HG02884 (cell line): ENCODE measurements at regions not wholly inside any gene's neighbourhood (a gene's known extent, or its start where the extent isn't known, plus 50 kb on each side); places are given as distances from the start of the nearest gene placed in this dataset.

Source experiments
- ATAC-seq: cut with Tn5 transposase; IDR thresholded peaks from one replicate; pipeline ENCODE4 v1.9.1; 2021; ENCODE audit warnings: mild to moderate bottlenecking, moderate library complexity; ENCODE audit not compliant: unreplicated experiment

DNA sequence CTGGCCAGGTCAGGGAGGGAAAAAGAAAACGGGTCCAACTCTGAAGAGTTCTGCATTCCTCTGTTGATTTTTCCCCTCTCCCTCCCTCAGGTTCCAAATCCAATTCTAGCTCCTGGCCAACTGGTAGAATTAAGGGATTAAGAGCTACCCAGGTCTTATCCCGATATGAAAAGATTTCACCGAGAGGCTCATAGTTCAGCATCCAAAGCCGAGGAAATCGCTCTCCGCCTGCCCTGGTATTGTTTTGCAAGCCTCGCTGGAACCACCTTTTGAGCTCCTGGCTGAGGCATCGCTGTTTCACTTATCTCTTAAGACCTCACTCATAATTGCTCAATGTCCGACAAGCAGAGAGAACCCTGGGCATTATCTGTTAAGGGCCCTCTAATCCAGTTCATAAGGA, 180.4 kb downstream of the URI1 start:
- no peak for ATAC-seq

- ATAC-seq: no peak
These were observed 181.1 kb downstream of the URI1 start for GRCh38 chr19:30123119-30123518.

DNA sequence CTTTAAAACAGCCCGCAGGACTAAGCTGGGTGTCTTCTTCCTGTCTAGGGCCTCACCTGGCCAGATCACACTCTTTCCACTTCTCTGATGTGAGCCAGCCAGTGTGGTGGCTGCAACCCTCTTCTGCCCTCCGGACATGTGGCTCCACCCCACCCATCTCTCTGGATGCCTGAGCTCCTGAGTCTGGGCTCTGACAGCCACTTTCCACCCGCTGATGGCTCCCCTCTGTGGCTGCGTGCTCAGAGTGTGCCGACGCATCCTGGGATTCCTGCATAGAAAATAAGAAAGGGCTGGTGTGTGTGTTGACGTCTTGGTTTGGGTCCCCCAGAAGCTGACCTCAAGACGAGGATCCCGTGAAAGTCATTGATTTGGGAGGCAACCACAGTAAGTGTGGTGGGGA, 181.6 kb downstream of the URI1 start:
- no peak for ATAC-seq

- ATAC-seq: no peak
These were observed 186.2 kb downstream of the URI1 start for GRCh38 chr19:30128211-30128610.

DNA sequence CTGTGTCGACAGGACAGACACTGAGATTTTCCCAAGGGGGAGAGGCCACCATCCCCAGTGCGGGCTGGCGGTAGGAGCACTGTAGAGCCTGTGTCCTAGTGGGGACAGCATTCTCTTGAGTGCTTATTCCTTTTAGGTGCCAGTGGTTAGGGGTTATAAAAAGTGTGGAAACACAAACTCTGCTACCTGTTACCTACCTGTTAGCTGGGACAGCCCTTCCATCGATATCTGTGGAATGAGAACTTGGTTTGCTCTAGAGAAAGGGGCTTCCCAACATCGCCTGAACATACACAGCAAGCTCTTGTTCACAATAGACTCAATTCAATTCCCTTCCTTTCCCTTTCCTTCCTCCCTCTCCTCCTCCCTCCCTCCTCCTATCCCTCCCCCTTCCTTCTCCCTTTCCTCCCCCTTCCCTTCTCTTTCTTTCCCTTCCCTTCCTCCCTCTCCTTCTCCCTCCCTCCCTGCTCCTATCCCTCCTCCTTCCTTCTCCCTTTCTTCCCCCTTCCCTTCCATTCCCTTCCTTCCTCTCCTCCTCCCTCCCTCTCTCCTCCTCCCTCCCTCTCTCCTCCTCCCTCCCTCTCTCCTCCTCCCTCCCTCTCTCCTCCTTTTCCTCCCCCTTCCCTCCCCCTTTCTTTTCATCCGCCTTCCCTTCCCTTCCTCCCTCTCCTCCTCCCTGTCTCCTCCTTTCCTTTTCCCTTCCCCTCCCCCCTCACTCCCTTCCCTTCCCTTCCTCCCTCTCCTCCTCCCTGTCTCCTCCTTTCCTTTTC, 188.5 kb downstream of the URI1 start:
- ATAC-seq: no peak

DNA sequence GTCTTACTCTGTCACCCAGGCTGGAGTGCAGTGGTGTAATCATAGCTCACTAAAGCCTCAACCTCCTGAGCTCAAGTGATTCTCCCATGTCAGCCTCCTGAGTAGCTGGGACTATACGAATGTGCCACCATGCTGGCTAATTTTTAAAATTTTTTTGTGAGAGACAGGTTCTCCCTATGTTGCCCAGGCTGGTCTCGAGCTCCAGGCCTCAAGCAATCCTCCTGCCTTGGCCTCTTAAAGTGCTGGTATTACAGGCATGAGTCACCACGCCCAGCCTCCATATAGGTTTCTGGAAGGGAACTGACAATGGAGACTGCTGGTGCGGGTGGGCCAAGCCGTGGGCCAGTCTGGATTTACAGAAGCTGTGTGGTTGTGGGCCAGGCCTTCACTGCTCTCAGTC, 189.2 kb downstream of the URI1 start:
- no peak for ATAC-seq

DNA sequence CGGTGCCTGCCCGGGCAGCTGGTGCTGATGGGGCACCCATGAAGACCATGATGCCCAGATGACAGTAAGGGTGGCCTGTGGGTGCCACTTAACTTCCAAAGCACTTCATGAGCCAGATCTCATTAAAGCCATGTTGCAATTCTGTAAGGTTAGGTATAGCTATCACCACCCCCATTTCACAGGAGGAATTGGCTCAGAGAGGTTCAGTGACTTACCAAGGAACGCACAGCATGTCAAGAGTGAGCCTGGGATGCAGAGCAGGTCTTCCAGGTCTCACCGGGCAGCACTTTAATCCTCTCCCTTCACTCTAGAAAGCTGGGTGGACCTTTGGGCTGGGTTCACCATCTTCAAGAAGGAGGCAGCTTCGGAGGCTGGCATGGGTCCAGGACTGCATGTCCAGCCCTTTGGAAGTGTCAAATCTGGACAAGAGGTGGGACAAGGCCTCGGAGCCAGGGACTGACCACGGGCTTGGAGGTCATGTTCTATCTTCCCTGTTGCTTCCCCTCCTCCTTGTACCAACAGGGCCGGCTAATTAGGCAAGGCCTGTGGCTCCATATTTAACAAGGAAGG, 189.8 kb downstream of the URI1 start:
- ATAC-seq: no peak

GRCh38 chr19:30132343-30133075, 190.5 kb downstream of the URI1 start:
- no peak for ATAC-seq

- no peak for ATAC-seq
These were observed 191.8 kb downstream of the URI1 start for GRCh38 chr19:30133803-30134202.

DNA sequence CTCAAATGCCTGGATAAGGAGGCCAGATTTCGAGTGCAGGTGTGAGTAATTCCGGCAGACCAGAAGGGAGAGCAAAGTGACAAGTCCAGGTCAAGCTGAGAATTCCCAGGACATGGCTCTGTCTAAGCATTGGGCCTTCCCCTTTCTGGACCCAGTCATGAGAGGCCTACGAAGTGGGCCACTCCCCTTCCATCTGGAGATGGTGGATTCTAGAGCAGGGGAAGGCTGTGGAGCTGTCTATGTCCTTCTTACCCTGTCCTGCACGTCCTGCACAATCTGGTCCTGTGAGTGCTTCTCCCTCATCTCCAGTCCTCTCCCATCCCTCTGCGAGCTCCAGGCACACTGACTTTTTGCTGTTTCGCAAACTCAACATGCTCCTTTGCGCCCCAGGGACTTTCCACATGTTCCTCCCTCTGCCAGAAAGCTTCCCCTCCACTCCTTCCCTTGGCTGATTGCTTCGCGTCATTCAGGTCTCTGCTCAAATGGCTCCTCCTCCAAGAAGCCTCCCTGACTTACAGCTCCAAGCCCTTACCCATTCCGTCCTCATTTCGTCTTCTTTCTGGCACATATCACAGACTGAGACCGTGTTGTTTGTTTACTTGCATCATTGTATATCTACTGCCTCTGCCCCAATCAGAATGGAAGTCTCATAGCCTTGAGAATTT, 193.2 kb downstream of the URI1 start:
- no peak for ATAC-seq

GRCh38 chr19:30135797-30136196, 193.8 kb downstream of the URI1 start:
- ATAC-seq: no peak

DNA sequence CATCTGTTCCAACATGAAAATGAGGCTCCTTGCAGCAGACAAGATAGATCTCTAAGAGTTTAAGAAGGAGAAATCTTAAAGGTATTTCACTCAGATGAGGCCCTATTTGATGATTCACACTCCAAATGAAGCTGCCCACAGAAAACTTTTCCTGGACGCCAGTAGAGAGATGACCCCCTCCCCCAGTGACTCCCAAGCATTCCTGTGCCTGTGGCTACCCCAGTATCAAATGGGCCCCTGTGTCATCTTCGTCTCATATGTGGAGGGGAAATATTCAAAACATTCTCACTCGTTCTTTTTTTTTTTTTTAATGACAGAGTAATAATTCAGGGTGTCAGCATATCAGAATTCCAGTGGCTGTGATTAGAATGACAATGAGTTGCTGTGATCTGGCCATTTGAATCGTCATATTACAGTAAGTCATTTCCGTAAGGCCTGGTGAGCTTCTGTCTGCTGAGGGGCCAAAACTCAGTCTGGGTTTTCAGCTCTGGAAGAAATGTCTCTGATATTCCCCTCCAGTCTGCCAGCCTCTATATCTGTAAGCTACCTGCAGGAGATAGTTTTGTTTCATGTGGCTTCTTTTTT, 194.7 kb downstream of the URI1 start:
- ATAC-seq: no peak

DNA sequence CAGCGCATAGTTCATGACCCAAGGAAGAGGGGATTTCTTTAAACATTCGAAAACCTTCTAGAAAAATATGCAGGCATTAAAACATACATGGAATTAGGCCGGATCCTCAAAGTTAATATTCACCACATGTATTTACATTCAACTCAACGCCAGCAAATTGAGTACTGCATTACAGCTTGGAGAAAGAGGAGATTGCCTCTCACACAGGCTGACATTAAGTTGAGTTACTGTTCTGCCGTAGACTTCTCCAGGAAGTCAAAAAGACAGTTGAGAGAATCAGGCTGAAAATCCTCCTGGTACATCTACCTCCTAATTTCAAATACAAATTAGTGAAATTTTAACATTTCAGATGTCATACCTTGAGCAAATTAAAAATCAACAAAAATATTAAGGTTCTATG, 195.7 kb downstream of the URI1 start:
- ATAC-seq: no peak

DNA sequence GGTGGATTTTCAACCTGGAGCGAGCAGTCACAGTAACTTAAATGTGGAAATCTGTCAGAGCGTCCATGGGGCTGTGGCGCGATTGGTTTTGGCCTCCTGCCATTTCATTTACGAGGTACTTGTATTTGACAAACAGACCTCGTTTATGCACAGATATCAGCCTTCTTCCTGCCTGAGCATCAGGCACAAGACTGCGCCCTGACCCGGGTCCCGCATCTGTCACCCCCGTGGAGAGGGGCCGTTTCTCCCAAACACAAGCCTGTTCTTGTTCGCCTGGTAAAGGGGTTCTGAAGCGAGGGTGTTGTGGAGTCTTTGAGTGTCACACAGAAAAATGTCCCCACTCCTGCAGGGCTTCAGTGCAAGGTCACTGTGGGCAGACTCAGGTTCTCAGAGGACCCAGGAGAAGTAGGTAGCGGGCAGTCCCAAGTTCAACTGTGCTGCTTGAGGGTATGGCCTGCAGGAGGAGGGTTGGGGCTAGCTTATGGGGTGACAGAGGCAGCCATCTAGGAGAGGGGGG, 202.3 kb downstream of the URI1 start:
- no peak for ATAC-seq

- ATAC-seq: no peak
These were observed 202.8 kb downstream of the URI1 start for GRCh38 chr19:30144802-30145201.

GRCh38 chr19:30145467-30145866, 203.4 kb downstream of the URI1 start:
- ATAC-seq: no peak

DNA sequence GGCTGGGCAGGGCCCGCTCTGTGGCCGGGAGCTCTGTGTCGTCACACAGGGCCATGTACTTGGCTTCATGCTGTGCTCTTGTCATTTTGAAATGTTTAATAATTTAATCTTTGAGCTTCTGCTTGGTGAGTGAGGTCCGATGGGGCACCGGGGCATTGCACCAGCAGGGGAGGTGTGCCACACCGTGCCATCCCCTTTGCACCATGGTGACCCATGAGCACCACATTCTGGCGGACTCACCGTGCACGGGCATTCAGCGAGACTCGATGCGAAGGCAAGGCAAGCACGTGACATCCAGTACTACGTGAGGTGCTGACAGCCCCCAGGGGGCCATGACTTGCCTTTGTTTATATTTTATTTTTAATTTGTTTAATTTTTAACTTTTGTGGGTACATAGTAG, 204.3 kb downstream of the URI1 start:
- ATAC-seq: no peak

- ATAC-seq: no peak
These were observed 206.2 kb downstream of the URI1 start for GRCh38 chr19:30148039-30148790.

GRCh38 chr19:30148803-30149202, 206.8 kb downstream of the URI1 start:
- ATAC-seq: no peak

- no peak for ATAC-seq
These were observed 207.3 kb downstream of the URI1 start for GRCh38 chr19:30149300-30149699.
